Astrocyte of the spinal cord (primary cell): ENCODE measurements at regions not wholly inside any gene's neighbourhood (a gene's known extent, or its start where the extent isn't known, plus 50 kb on each side); places are given as distances from the start of the nearest gene placed in this dataset.

Source experiments
- DNase-seq: peaks from one replicate; pipeline ENCODE4 v3.0.0; 2011; ENCODE audit warnings: low read depth, low spot score
- H3K4me3 ChIP-seq: 2 replicates; pipeline ENCODE4 v1.5.1; 2011; ENCODE audit warnings: low read depth, mild to moderate bottlenecking, low read length, moderate library complexity
- CTCF ChIP-seq: IDR thresholded peaks from 2 replicates; pipeline ENCODE4 v1.5.1; 2012; ENCODE audit warnings: low read depth, mild to moderate bottlenecking, low read length, inconsistent platforms
- in situ Hi-C: cut with HindIII; loops from 2 replicates; pipeline ENCODE4 v1.10.0; 2017; ENCODE audit warnings: low sequenced_read_pairs

GRCh38 chr3:168894214-168894613 is 769.3 kb downstream of the MECOM start:
- no peak for TF ChIP-seq CTCF
- in situ Hi-C loops: no loop called here
- no peak overlapping the region for H3K4me3 ChIP-seq
- no peak for DNase-seq

GRCh38 chr3:168889666-168890065 is 773.8 kb downstream of the MECOM start:
- peak; percentile 4 for TF ChIP-seq CTCF
- in situ Hi-C loops: no loop called here
- no peak overlapping the region for H3K4me3 ChIP-seq
- no peak for DNase-seq

GRCh38 chr3:168888781-168889180 is 774.7 kb downstream of the MECOM start:
- in situ Hi-C loops: no loop called here
- TF ChIP-seq CTCF: no peak
- DNase-seq: no peak
- no peak overlapping the region for H3K4me3 ChIP-seq

GRCh38 chr3:168885028-168885427 is 778.5 kb downstream of the MECOM start:
- in situ Hi-C loops: no loop called here
- peak; percentile 92 for DNase-seq

GRCh38 chr3:168884353-168884903 is 779.1 kb downstream of the MECOM start:
- TF ChIP-seq CTCF: no peak
- H3K4me3 ChIP-seq: no peak overlapping the region
- DNase-seq: peak; percentile 94
- in situ Hi-C loops: no loop called here

More at GRCh38 chr3:168885028-168885427, 778.5 kb downstream of the MECOM start:
- TF ChIP-seq CTCF: no peak
- no peak overlapping the region for H3K4me3 ChIP-seq

- no peak overlapping the region for H3K4me3 ChIP-seq
- in situ Hi-C loops: no loop called here
- no peak for TF ChIP-seq CTCF
- no peak for DNase-seq
These were observed 780.4 kb downstream of the MECOM start for GRCh38 chr3:168883145-168883544.

GRCh38 chr3:168881804-168882203 is 781.7 kb downstream of the MECOM start:
- no peak for DNase-seq
- in situ Hi-C loops: no loop called here
- no peak overlapping the region for H3K4me3 ChIP-seq
- TF ChIP-seq CTCF: no peak
